GM12892 (cell line): ENCODE measurements at regions not wholly inside any gene's neighbourhood (a gene's known extent, or its start where the extent isn't known, plus 50 kb on each side); places are given as distances from the start of the nearest gene placed in this dataset.
"Not testable (repeated sequence)": the region's sequence is repeated elsewhere in the genome, so short reads cannot be mapped to it uniquely, and the experiment has no call there.

Experiments used
- POLR2A ChIP-seq: IDR thresholded peaks from 2 replicates; pipeline ENCODE4 v1.6.1; 2011; ENCODE audit warnings: low read depth, low read length, control low read depth
- POLR2AphosphoS5 ChIP-seq: IDR thresholded peaks from 2 replicates; pipeline ENCODE4 v1.6.1; 2011; ENCODE audit warnings: low read depth, low read length, control low read depth

- not testable (repeated sequence) for TF ChIP-seq POLR2AphosphoS5, POLR2A
Measured at GRCh38 chrX:130573030-130573429, 171.2 kb downstream of the RBMX2 start.
